HG03378 (cell line): ENCODE measurements at regions not wholly inside any gene's neighbourhood (a gene's known extent, or its start where the extent isn't known, plus 50 kb on each side); places are given as distances from the start of the nearest gene placed in this dataset.
A peak's percentile ranks its signal among the peaks of the same experiment; 100 is the strongest.

Experiments used
- ATAC-seq: cut with Tn5 transposase; IDR thresholded peaks from one replicate; pipeline ENCODE4 v1.9.1; 2021; ENCODE audit warnings: mild to moderate bottlenecking, moderate library complexity; ENCODE audit not compliant: unreplicated experiment

DNA sequence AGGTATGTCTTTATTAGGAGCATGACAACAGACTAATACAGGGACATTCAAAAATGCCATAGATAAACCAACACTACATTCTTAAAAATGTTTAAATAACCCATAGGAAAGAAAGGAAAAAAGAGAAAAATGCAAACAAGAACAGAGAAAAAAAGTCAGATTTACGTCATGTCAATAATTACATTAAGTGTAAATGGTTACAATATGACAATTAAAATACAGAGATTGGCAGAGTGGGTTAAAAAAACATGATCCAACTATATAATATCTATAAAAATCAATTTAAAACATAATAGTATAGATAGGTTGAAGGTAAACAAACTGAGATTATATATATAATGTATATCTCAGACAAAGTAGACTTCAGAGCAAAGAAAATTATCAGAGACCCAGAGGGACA is 255.8 kb downstream of the ANAPC1 start:
- no peak for ATAC-seq

DNA sequence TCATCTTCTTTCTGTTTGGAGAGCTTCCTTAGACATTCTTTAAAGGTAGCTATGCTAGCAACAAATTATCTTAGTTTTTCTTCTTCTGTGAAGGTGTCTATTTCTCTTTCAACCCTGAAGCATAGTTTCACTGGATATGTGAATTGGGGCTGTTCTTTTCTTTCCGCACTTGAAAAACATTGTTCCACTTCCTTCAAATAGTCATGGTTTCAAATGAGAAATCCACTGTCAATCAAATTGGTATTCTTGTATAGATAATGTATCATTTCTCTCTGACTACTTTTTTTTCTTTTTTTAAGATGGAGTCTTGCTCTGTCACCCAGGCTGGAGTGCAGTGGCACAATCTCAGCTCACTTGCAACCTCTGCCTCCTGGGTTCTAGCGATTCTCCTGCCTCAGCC is 254.0 kb downstream of the ANAPC1 start:
- no peak for ATAC-seq

DNA sequence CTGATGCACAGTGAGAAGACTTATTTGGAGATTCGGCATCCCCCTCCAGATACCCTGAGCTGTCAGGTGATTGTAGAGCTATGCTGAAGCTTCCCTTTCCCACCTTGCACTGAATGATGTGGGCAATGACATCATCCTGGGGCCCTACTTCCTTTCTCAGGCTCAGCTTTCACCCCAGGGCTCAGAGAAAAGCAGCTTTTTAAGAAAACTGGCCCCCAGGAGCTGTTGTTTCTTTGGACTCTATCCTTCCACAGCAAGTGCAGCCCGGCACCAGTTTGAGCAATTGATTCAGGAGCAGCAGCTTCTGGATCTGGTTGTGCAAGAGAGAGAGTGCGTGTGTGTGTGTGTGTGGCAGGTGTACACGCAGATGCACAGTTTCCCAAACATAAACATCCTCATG is 251.3 kb downstream of the ANAPC1 start:
- ATAC-seq: no peak

DNA sequence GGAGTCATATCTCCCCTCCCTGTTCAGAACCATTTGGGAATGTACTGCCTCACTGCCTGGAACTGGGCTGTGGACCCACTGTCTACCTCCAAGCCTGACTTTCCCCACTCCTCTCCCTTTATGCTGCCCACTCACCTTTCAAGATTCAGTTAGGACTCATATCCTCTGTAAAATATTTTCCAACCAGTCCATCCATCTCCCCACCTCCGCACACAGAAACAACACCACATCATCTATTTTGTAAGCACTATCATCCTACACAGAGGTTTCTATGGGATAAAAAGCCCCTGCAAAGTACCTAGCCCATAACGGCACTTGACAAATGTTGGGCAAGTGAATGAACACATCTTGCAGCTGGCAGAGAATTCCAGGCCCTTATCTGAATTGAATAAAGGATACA is 250.8 kb downstream of the ANAPC1 start:
- ATAC-seq: no peak

DNA sequence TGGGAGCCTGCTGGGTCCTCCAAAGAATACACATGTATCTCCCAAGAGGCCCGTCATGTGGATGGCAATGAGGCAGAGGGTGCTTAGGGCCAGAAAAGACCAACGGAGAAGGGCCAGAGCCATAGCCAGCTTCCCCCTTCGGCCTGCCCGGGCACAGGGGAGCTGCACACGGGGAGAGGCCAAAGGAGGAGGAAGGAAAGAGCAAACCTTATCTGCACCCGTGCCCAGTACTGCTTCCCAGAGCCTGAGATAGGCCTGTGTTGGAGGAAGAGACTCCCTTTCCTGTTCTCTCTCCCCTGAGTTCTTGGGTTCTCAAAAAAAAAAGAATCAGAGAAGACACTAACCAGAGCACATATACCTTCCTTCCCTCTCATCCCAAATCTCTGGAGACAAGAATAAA is 250.3 kb downstream of the ANAPC1 start:
- ATAC-seq: no peak

DNA sequence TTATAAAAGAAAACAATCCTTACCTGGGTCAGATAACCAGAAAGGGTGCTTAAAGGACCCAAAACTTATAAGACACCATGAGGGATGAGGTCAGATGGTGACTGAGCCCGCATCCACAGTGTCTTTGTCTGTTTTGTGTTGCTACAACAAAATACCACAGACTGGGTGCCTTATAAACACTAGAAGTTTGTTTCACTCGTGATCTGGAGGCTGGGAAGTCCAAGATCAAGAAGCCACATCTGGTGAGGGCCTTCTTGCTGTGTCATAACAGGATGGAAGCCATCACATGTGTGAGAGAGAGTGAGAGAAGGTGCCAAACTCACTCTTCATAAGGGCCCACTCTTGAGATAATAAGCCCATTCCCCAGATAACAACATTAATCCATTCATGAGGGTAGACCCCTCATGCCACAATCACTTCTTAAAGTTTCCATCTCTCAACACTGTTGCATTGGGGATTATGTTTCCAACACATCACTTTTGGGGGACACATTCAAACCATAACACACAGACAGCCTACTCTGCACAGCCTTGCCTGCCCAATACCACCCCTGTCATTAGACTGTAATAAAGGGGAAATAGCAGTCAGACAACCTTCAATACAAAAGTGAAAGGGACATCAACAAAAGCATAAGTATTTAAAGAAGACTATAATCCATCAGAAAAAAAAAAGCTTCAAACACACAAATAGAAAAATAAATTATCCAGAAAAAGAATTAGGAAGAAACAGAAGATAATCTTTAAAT is 249.8 kb downstream of the ANAPC1 start:
- no peak for ATAC-seq

DNA sequence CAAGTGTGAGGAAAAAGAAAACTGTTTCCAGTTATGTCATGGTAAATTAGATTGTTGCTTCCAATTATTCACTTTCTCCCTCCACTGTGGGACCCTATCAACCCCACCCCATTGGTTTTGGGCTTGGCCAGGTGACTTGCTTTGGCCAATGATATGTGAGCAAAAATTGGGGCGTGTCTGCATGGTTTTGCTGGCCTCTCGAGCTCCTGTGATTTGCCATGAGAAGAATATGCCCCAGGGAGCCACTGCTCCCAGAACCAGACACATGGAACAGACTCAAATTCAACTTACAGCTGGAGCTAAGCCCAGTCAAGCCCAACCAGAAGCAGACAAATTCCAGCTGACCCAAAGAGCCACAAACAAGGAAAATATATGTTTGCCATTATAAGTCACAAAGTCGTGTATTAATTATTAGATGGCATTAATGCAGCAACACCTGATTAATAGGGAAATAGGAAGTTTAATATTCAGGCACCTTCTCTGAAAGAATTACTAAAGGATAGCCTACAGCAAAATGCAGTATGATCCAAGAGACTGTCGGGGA is 248.9 kb downstream of the ANAPC1 start:
- ATAC-seq: no peak

DNA sequence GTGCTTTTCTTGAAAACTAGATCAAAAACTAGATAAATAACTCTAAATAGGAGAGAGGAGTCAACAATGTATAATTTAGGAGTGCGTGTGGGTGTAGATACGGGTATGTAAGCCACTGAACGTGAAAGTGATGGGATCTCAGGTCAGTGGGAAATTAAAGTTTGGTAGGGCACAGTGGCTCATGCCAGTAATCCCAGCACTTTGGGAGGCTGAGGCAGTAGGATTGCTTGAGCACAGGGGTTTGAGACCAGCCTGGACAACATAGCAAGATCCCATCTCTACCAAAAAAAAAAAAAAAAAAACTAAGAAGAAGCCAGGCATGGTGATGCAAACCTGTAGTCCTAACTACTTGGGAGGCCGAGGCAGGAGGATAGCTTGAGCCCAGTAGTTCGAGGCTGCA is 247.1 kb downstream of the ANAPC1 start:
- no peak for ATAC-seq

DNA sequence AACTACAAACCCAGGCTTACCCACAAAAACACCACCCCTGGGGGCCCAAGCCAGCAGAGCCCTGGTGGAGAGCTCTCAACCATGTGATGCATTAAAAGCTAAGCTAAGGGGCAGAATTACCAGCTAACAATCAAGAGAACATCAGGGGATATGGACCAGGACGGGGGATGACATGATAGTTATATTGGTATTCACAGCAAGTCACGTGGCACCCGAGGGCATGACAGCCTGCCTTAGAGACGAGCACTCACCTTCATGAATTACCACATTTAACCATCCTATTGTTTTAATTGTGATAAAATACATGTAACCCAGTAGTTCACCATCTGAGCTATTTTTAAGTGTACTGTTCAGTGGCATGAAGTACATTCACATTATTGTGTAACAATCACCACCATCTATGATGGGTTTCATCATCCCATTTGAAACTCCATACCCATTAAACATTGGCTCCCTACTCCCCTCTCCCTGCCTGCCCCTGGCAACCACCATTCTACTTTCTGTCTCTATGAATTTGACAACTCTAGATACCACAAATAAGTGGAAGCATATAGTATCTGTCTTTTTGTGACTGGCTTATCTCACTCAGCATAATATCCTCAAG is 245.6 kb downstream of the ANAPC1 start:
- no peak for ATAC-seq

DNA sequence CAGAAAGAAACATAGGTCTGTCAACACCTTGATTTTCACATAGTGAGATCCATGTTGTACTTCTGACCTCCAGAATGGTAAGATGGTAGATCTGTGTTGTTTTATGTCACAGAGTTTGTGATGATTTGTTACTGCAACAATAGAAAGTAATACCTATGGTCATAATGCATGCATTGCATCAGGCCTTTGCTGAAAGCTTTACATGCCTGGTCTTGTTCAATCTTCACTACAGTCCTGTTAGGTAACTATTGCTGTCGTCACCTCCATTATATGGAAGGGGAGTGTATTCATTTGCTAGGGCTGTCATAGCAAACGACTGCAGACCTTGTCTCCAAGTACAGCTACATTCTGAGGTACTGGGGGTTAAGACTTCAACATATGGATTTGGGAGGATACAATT is 243.5 kb downstream of the ANAPC1 start:
- ATAC-seq: no peak

DNA sequence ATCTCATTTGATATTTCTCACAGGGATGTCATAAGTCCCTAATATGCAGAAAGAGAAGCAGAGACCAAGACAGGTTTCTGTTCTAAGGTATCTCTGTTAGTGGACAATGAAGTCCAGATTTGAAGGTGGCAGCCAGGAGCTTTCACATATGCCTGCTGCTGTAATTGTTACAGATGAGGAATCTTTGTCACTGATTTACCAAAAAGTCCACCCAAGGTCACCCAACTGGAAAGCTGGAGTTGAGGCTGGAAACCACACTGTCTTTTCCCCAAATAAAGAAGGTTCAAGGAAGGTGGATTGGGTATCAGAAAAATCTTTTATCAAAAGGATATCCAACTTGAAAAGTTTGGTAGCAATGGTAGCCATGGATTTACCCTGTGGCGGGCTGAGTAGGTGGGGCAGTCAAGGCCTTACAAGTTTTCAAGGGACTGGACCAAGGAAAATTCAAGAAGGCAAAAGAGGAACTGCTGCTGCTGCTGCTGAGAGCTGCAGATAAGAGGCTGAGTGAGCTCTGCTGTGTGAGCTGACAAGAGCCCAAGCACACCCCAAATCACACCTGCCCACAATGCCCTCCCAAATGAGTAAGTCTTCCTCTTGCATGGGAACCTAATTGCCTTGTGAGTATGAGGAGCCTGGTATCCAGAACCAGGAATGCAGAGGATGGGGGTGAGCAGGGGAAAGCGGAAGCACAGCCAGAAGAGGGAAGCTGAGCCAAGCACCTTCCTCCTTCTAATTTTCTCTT is 241.2 kb downstream of the ANAPC1 start:
- ATAC-seq: no peak

DNA sequence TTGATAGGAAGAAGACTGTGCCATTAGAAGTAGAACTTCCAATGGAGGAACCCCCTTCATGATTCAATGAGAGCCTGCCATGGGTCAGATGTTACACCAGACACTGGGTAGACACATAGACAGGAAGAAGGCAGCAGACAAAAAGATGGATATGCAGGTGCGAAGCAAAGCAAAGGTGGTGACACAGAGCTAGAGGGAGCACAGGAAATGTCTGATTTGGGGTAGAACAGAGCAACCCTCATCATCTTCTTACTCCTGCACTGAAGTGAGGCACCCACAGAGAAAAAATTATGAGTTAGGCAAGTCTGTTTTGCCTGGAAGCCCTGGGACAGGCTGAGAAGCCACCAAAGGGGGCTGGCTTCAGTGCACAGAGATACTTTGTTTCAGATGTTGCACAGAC is 240.2 kb downstream of the ANAPC1 start:
- ATAC-seq: no peak

DNA sequence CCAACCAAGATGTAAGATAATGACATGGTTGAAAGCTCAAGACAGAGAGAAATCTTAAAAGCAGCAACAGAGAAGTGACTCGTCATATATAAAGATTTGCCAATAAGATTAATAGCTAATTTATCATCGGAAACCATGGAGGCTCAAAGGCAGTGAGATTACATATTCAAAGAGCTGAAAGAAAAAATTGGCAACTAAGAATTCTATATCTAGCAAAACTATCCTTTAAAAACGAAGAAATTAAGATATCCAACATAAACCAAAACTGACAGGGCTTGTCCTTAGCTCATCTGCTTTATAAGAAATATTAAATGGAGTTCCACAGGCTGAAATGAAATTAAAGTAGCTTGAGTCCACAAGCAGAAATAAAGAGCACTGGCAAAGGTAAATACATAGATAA is 236.6 kb downstream of the ANAPC1 start:
- ATAC-seq: no peak

DNA sequence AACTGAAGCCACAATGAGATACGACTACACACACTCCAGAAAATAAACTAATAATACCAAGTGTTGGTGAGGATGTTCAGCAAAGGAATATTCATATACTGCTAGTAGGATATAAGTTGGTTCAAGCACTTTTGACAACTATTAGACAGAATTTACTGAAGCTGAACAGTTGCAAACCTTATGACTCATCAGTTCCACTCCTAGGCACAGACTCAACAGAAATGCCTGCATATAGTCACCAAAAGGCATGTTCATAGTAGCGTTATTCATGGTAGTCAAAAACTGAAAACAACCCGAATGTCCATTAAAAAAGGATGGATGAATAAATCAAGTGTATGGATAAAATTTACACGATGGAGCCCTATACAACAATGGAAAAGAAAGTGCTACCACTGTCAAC is 232.0 kb downstream of the ANAPC1 start:
- ATAC-seq: peak; percentile 59

DNA sequence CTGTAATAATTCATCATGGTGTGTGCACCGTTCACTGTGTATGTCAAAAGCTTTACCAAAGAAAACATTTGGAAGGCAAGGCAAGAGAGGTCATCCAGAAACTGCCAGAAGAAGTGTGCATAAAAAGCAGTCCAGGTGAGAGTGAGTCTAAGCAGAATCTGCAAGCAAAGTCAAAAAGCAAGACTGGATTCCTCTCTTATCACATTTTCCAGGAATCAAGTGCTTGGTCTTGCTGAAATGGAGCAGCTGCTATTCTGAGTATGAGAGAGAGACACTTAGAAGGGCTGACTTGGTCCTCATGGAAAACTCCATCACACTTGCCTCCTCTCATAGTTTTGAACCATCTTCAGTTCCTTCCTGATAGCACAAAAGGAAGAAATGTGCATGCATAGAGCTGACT is 231.3 kb downstream of the ANAPC1 start:
- no peak for ATAC-seq

DNA sequence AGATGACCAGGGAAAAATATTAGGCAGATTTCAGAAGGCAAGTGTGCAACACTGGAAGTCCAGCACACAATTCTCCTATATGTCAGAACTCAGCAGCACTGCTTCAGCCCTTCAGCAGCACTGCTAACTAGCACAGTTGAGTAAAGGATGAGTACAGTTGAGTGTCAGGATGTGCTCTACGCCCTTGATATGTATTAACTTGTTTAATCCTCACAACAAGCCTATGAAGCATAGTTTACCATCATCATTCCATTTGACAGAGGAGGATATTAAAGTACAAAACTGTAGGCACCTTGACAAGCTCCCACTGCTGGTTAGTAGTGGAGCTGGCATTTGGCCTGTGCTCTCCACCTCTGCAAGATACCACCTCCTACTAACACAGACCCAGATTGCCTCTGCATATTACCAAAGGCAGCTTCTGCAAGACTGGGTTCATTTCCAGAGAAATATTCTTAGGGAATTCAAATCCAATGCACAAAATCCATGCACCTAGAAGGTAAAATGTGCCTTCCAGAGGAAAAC is 230.8 kb downstream of the ANAPC1 start:
- ATAC-seq: no peak

DNA sequence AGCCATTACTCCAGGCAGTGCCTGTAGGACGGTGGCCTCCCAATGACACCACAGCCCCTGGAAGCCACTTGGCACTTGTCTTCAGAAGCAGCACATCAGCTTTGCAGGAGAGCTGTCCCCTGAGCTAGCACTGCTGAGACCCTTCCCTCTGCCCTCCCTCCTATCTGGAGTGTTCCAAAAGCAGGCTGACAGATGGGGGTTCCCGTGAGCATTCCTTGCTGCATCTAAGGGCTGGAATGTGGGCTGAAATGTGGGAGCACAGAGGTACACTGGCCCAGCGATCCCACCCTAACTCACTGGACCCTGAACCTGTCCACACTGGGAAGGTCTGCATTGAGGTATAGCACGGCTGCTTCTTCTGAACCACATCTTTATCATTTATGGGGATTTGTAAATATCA is 230.1 kb downstream of the ANAPC1 start:
- ATAC-seq: no peak

DNA sequence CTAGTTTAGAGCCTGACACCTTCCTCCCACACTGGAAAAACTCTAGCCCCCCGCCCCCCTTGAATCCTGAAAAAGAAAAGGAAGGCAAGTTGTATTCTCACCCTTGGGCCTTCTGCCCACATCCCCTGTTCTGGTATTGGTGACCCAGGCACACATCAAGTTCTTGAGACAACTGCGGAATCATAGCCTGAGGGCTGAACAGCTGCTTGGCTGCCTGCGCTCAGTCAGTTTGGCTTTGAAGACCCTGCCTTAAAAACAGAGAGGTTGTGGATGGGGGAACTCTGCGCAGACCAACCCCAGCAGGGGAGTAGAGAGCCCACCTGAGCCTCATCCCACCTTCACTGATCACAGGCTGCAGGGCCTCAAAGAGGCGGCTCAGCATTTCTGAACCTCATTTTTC is 229.2 kb downstream of the ANAPC1 start:
- no peak for ATAC-seq

DNA sequence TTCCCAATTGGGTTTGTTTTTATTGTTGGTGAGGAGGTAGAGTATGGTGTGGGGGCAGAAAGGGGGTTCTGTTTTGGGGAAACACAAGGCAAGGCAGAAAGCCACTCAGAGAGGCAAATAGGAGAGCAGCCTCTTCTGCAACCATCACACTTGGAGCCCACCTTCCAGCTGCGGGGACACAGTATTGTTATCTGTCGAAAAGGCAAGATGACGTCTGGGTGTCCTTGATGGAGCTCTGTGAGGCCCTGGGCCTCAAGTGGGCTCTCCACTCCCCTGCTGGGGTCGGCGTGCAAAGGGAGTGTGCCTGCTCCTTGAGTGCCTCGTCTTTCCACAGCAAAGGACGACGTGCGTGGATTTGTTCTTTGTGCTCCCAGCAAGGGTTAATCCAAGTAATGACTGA is 227.6 kb downstream of the ANAPC1 start:
- no peak for ATAC-seq

DNA sequence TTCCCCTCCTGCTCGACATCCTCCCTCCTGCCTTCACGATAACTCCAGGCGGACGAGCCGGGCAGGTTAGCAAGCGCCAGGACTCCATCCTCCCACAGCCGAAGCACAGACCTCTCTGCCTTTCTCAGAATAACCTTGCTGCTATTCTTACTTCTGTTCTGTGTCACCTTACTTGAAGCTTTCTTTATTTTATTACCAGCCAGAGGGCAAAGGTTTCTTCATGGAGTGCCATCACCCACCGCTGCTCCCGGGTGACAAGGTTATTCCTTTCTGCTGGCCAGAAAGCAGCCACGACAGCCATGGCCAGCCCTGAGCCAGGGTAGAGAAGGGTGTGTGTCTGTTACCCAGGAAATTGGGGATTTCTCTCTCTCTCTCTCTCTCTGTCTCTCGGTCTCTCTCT is 227.1 kb downstream of the ANAPC1 start:
- no peak for ATAC-seq

DNA sequence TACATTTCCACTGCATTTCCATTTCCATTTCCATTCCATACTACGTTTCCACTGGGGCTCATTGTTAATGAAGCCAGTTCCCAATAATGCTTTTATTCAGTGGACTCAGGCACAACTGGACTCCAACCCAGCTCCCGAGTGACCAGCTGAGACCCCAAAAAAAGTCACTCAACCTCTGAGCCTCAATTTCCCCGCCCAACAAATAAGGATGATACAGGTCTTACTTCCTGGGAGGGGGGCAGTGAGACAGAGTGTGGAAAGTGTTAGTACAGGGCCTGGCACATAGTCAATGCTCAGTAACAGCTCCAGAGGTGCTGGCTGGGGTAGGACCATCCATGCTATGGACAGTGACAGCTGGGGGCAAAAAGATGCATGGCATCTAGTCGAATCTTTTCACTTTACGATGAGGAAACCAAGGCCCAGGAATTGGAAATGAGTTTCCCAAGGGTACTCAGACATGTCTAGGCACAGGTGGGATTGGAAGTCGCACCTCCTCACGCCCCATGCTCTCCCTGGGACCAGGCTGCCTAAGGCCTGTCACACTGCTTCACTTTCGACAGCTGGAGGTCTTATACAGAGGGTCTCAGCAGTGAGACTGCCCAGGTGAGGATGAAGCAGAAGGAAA is 226.5 kb downstream of the ANAPC1 start:
- ATAC-seq: no peak
